Liver (tissue), 8 donors: ENCODE measurements at regions not wholly inside any gene's neighbourhood (a gene's known extent, or its start where the extent isn't known, plus 50 kb on each side); places are given as distances from the start of the nearest gene placed in this dataset.

Experiments
- DNase-seq: peaks from one replicate; pipeline ENCODE4 v3.0.0-alpha.2; 2017; ENCODE audit warnings: low spot score
- H3K27ac ChIP-seq, 2 donors: one replicate each; pipeline ENCODE4 v1.7.0; 2013; ENCODE audit warnings: inconsistent platforms in 2 of 2, low read length in 2 of 2, control low read depth in 1 of 2, low read depth in 1 of 2, mild to moderate bottlenecking in 1 of 2
- H3K27me3 ChIP-seq, 4 donors: one replicate each; pipeline versions ENCODE4 v1.6.1 to v1.7.0; 2013; ENCODE audit warnings: low read length in 3 of 4, inconsistent platforms in 1 of 4, mild to moderate bottlenecking in 1 of 4, moderate library complexity in 1 of 4; ENCODE audit not compliant: control insufficient read depth in 4 of 4, insufficient read depth in 4 of 4
- H3K36me3 ChIP-seq, 4 donors: one replicate each; pipeline versions ENCODE4 v1.6.1 to v1.7.0; 2013; ENCODE audit warnings: low read length in 3 of 4, mild to moderate bottlenecking in 3 of 4, low read depth in 1 of 4, moderate library complexity in 1 of 4; ENCODE audit not compliant: control insufficient read depth in 4 of 4, insufficient read depth in 3 of 4
- H3K4me1 ChIP-seq, 4 donors: one replicate each; pipeline versions ENCODE4 v1.6.1 to v1.7.0; 2013; ENCODE audit warnings: low read length in 3 of 4, mild to moderate bottlenecking in 3 of 4, moderate library complexity in 1 of 4; ENCODE audit not compliant: control insufficient read depth in 4 of 4, insufficient read depth in 4 of 4
- H3K4me3 ChIP-seq, 3 donors: one replicate each; pipeline versions ENCODE4 v1.6.1 to v1.7.0; 2013; ENCODE audit warnings: low read length in 3 of 3, control low read depth in 1 of 3, low read depth in 1 of 3, mild to moderate bottlenecking in 1 of 3
- H3K9ac ChIP-seq, 2 donors: one replicate each; pipeline ENCODE4 v1.7.0; 2013; ENCODE audit warnings: low read length in 2 of 2, mild to moderate bottlenecking in 2 of 2, moderate library complexity in 2 of 2, control low read depth in 1 of 2, low read depth in 1 of 2
- H3K9me3 ChIP-seq, 4 donors: one replicate each; pipeline versions ENCODE4 v1.6.1 to v1.7.0; 2013; ENCODE audit warnings: low read length in 3 of 4; ENCODE audit not compliant: control insufficient read depth in 4 of 4
- EGR1 ChIP-seq, 2 donors: IDR thresholded peaks; 2 replicates each; pipeline ENCODE4 v1.6.1; 2016 to 2018; ENCODE audit warnings: antibody characterized with exemption in 2 of 2, low read depth in 2 of 2
- FOXA1 ChIP-seq: IDR thresholded peaks from 2 replicates; pipeline ENCODE4 v1.6.1; 2016; ENCODE audit warnings: antibody characterized with exemption
- FOXA2 ChIP-seq: IDR thresholded peaks from 2 replicates; pipeline ENCODE4 v1.6.1; 2016; ENCODE audit warnings: antibody characterized with exemption
- GABPA ChIP-seq, 2 donors: IDR thresholded peaks in 1 of 2; conservative IDR thresholded peaks in 1 of 2; 2 replicates each; pipeline ENCODE4 v1.6.1; 2016; ENCODE audit warnings: antibody characterized with exemption in 2 of 2, mild to moderate bottlenecking in 1 of 2, moderate library complexity in 1 of 2
- HNF4A ChIP-seq, 2 donors: conservative IDR thresholded peaks; 2 replicates each; pipeline ENCODE4 v1.6.1; 2016; ENCODE audit warnings: antibody characterized with exemption in 2 of 2, mild to moderate bottlenecking in 2 of 2
- HNF4G ChIP-seq: IDR thresholded peaks from 2 replicates; pipeline ENCODE4 v1.6.1; 2016; ENCODE audit warnings: antibody characterized with exemption
- JUND ChIP-seq, 2 donors: IDR thresholded peaks; 2 replicates each; pipeline ENCODE4 v1.6.1; 2016; ENCODE audit warnings: antibody characterized with exemption in 2 of 2
- MAX ChIP-seq: IDR thresholded peaks from 2 replicates; pipeline ENCODE4 v1.6.1; 2016; ENCODE audit warnings: antibody characterized with exemption
- NR2F2 ChIP-seq: IDR thresholded peaks from 2 replicates; pipeline ENCODE4 v1.6.1; 2016; ENCODE audit warnings: antibody characterized with exemption
- RAD21 ChIP-seq, 2 donors: IDR thresholded peaks; 2 replicates each; pipeline ENCODE4 v1.6.1; 2016; ENCODE audit warnings: antibody characterized with exemption in 2 of 2, mild to moderate bottlenecking in 2 of 2
- REST ChIP-seq: IDR thresholded peaks from 2 replicates; pipeline ENCODE4 v1.6.1; 2016; ENCODE audit warnings: antibody characterized with exemption, mild to moderate bottlenecking
- RXRA ChIP-seq, 2 donors: IDR thresholded peaks; 2 replicates each; pipeline ENCODE4 v1.6.1; 2017 to 2018; ENCODE audit warnings: antibody characterized with exemption in 2 of 2, mild to moderate bottlenecking in 1 of 2
- SP1 ChIP-seq: IDR thresholded peaks from 2 replicates; pipeline ENCODE4 v1.6.1; 2018; ENCODE audit warnings: antibody characterized with exemption, mild to moderate bottlenecking
- TAF1 ChIP-seq: conservative IDR thresholded peaks from 2 replicates; pipeline ENCODE4 v1.6.1; 2016; ENCODE audit warnings: antibody characterized with exemption, mild to moderate bottlenecking
- YY1 ChIP-seq: IDR thresholded peaks from 2 replicates; pipeline ENCODE4 v1.6.1; 2016; ENCODE audit warnings: antibody characterized with exemption, mild to moderate bottlenecking
- ZBTB33 ChIP-seq: IDR thresholded peaks from 2 replicates; pipeline ENCODE4 v1.6.1; 2016; ENCODE audit warnings: antibody characterized with exemption
- WGBS: extraction: QIAGEN DNeasy Blood & Tissue Kit; methylation state at CpG from one replicate; pipeline ENCODE4 v1.1.7; 2013; 5-methylcytosine and 5-hydroxymethylcytosine counted together
- TF ChIP-seq, protein P1 (sequence below): fragments of 150-350 bp; IDR thresholded peaks from 2 replicates; pipeline ENCODE4 v1.5.1; 2017; ENCODE audit warnings: improper control_type of control experiment, low read depth, low read length; ENCODE audit not compliant: missing input control
- TF ChIP-seq, protein P2 (sequence below): IDR thresholded peaks from 2 replicates; pipeline ENCODE4 v1.6.1; 2016; ENCODE audit warnings: antibody characterized with exemption
- donor health status: healthy.
- donor health status: healthy.
- donor health status: healthy.
- donor health status: healthy.
- donor health status: healthy.

GRCh38 chr4:60122820-60123219, 1077.3 kb upstream of the ADGRL3 start:
- no peak for TF ChIP-seq FOXA2
- TF ChIP-seq, protein P1, sequence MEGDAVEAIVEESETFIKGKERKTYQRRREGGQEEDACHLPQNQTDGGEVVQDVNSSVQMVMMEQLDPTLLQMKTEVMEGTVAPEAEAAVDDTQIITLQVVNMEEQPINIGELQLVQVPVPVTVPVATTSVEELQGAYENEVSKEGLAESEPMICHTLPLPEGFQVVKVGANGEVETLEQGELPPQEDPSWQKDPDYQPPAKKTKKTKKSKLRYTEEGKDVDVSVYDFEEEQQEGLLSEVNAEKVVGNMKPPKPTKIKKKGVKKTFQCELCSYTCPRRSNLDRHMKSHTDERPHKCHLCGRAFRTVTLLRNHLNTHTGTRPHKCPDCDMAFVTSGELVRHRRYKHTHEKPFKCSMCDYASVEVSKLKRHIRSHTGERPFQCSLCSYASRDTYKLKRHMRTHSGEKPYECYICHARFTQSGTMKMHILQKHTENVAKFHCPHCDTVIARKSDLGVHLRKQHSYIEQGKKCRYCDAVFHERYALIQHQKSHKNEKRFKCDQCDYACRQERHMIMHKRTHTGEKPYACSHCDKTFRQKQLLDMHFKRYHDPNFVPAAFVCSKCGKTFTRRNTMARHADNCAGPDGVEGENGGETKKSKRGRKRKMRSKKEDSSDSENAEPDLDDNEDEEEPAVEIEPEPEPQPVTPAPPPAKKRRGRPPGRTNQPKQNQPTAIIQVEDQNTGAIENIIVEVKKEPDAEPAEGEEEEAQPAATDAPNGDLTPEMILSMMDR: no peak
- no peak for TF ChIP-seq JUND (IDR thresholded peaks at IDR 0.05)
- TF ChIP-seq HNF4G: no peak
- Histone ChIP-seq H3K4me1 (no peaks in the 10 kb centered on the region), H3K36me3 (no peaks in the 10 kb centered on the region), H3K9me3 (no peaks in the 10 kb centered on the region), H3K27me3 (no peaks in the 10 kb centered on the region), H3K9ac (no peak overlapping the region), H3K27ac (no peak overlapping the region), H3K4me3 (no peak overlapping the region)
- WGBS: 94% methylated on average over 6 of the region's 6 CpGs
- no peak for DNase-seq

DNA sequence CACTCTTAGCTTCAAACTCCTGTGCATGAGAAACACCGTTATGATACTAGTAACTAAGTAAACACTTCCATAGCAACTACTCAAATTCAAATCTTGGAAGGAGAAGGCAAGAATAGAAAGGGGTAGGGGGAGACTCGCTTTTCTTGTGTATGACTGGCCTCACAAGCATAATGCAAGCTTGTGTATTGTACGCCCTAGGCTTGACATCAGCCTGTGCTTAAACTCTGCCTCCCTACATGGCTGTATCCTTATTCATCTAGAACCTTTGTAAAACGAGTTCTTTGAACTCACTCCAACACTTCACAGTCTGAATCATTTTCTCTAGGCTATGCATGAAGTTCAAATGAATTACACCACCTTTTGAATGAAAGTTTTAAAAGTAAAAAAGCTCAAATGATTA, 1071.2 kb upstream of the ADGRL3 start:
- no peak for DNase-seq
- Histone ChIP-seq H3K4me1 (no peaks in the 10 kb centered on the region), H3K27ac (no peak overlapping the region), H3K36me3 (no peaks in the 10 kb centered on the region), H3K9ac (no peak overlapping the region), H3K4me3 (no peak overlapping the region), H3K9me3 (no peaks in the 10 kb centered on the region), H3K27me3 (peaks cover 0 to 3% (median 0%) of the 10 kb centered on the region in 4 donors)
- TF ChIP-seq HNF4G (no peak), TAF1 (no peak), ZBTB33 (no peak), RAD21 (IDR thresholded peaks at IDR 0.05) (no peak), NR2F2 (no peak), YY1 (no peak), SP1 (no peak), EGR1 (IDR thresholded peaks at IDR 0.05; ENCODE audit: low read depth in 2 of 2) (no peak), FOXA1 (no peak), JUND (IDR thresholded peaks at IDR 0.05) (no peak), MAX (no peak), HNF4A (conservative IDR thresholded peaks at IDR 0.05) (no peak), REST (no peak), GABPA (IDR thresholded peaks at IDR 0.05 in 1 of 2, conservative IDR thresholded peaks at IDR 0.05 in 1 of 2) (no peak), FOXA2 (no peak), RXRA (IDR thresholded peaks at IDR 0.05) (no peak)
- TF ChIP-seq, protein P2, sequence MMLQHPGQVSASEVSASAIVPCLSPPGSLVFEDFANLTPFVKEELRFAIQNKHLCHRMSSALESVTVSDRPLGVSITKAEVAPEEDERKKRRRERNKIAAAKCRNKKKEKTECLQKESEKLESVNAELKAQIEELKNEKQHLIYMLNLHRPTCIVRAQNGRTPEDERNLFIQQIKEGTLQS: no peak
- TF ChIP-seq, protein P1: no peak
- 56% methylated on average over 4 of the region's 4 CpGs for WGBS
